ENCODE measurements at regions not wholly inside any gene's neighbourhood (a gene's known extent, or its start where the extent isn't known, plus 50 kb on each side); places are given as distances from the start of the nearest gene placed in this dataset.

GRCh38 chr4:122017296-122017695, 65.4 kb upstream of the TRPC3 start:
- WGBS, 3 donors = 9 to 14% (median 11%) methylated on average over 2 of the region's 2 CpGs

GRCh38 chr4:122015203-122015602, 63.3 kb upstream of the TRPC3 start:
- no peaks in the 10 kb centered on the region for H3K36me3 ChIP-seq (ENCODE audit: insufficient read depth in 1 of 2, low read depth in 1 of 2)
- no peak overlapping the region for H3K27ac ChIP-seq
- H3K4me1 ChIP-seq = peaks cover 3% of the 10 kb centered on the region
- peaks cover 6% of the 10 kb centered on the region for H3K9me3 ChIP-seq
- no peaks in the 10 kb centered on the region for H3K27me3 ChIP-seq (ENCODE audit: insufficient read depth in 3 of 3, low read length in 2 of 3)
- 47 to 75% (median 64%) methylated on average over 3 of the region's 3 CpGs for WGBS, 3 donors
- ATAC-seq (no peak), DNase-seq (no peak)
- intact Hi-C loops (cut with DNase I) = no loop called here
- H3K4me3 ChIP-seq = no peak overlapping the region
- TF ChIP-seq CTCF (IDR thresholded peaks at IDR 0.05) = no peak

More at GRCh38 chr4:122017296-122017695, 65.4 kb upstream of the TRPC3 start:
- TF ChIP-seq CTCF (IDR thresholded peaks at IDR 0.05) = no peak
- H3K36me3 ChIP-seq (ENCODE audit: insufficient read depth in 1 of 2, low read depth in 1 of 2) = no peaks in the 10 kb centered on the region
- intact Hi-C loops (cut with DNase I) = no loop called here
- peaks cover 3% of the 10 kb centered on the region for H3K4me1 ChIP-seq
- ATAC-seq (no peak), DNase-seq (no peak)
- H3K4me3 ChIP-seq = no peak overlapping the region
- H3K27me3 ChIP-seq (ENCODE audit: insufficient read depth in 3 of 3, low read length in 2 of 3) = no peaks in the 10 kb centered on the region
- no peak overlapping the region for H3K27ac ChIP-seq
- H3K9me3 ChIP-seq = peaks cover 6% of the 10 kb centered on the region

- Histone ChIP-seq H3K9me3 (no peaks in the 10 kb centered on the region), H3K36me3 (ENCODE audit: insufficient read depth in 1 of 2, low read depth in 1 of 2) (no peaks in the 10 kb centered on the region), H3K27me3 (ENCODE audit: insufficient read depth in 3 of 3, low read length in 2 of 3) (no peaks in the 10 kb centered on the region), H3K4me3 (no peak overlapping the region), H3K4me1 (peaks cover 3% of the 10 kb centered on the region), H3K27ac (no peak overlapping the region)
- intact Hi-C loops (cut with DNase I) = no loop called here
- TF ChIP-seq CTCF (IDR thresholded peaks at IDR 0.05) = no peak
- no peak for DNase-seq
- peak; percentile 68 to 94 (median 76) for ATAC-seq
- 37 to 42% (median 39%) methylated on average over 2 of the region's 2 CpGs for whole genome bisulfite sequencing, 3 donors
Measured at GRCh38 chr4:122012735-122013134, 60.9 kb upstream of the TRPC3 start.

- Histone ChIP-seq H3K27ac (no peak overlapping the region), H3K4me3 (no peak overlapping the region), H3K4me1 (peaks cover 3% of the 10 kb centered on the region), H3K9me3 (no peaks in the 10 kb centered on the region), H3K27me3 (ENCODE audit: insufficient read depth in 3 of 3, low read length in 2 of 3) (no peaks in the 10 kb centered on the region), H3K36me3 (ENCODE audit: insufficient read depth in 1 of 2, low read depth in 1 of 2) (no peaks in the 10 kb centered on the region)
- no peak for ATAC-seq
- intact Hi-C loops (cut with DNase I) = no loop called here
- DNase-seq = no peak
- no peak for TF ChIP-seq CTCF (IDR thresholded peaks at IDR 0.05)
- WGBS, 3 donors = 59 to 66% (median 60%) methylated on average over 3 of the region's 3 CpGs
Measured at GRCh38 chr4:122010610-122011009, 58.8 kb upstream of the TRPC3 start.

- 22 to 38% (median 30%) methylated on average over 2 of the region's 2 CpGs for WGBS, 3 donors
- no peak overlapping the region for H3K4me3 ChIP-seq
- no peaks in the 10 kb centered on the region for H3K9me3 ChIP-seq
- no peak overlapping the region for H3K27ac ChIP-seq
- H3K27me3 ChIP-seq (ENCODE audit: insufficient read depth in 3 of 3, low read length in 2 of 3) = no peaks in the 10 kb centered on the region
- ATAC-seq (no peak), DNase-seq (no peak)
- no peaks in the 10 kb centered on the region for H3K36me3 ChIP-seq (ENCODE audit: insufficient read depth in 1 of 2, low read depth in 1 of 2)
- TF ChIP-seq CTCF (IDR thresholded peaks at IDR 0.05) = no peak
- peaks cover 3% of the 10 kb centered on the region for H3K4me1 ChIP-seq
- intact Hi-C loops (cut with DNase I) = no loop called here
Measured at GRCh38 chr4:122009524-122009923, 57.7 kb upstream of the TRPC3 start.
